AG09319 (cell line): ENCODE measurements at regions not wholly inside any gene's neighbourhood (a gene's known extent, or its start where the extent isn't known, plus 50 kb on each side); places are given as distances from the start of the nearest gene placed in this dataset.

Experiments
- DNase-seq: peaks from one replicate; pipeline ENCODE4 v3.0.0-alpha.2; 2010; ENCODE audit warnings: low read depth; ENCODE audit errors: extremely low read depth
- TF ChIP-seq, protein P1 (sequence below): IDR thresholded peaks from 2 replicates; pipeline ENCODE4 v1.5.1; 2011; ENCODE audit warnings: low read depth, mild to moderate bottlenecking, inconsistent platforms, low read length, moderate library complexity

- TF ChIP-seq, protein P1, sequence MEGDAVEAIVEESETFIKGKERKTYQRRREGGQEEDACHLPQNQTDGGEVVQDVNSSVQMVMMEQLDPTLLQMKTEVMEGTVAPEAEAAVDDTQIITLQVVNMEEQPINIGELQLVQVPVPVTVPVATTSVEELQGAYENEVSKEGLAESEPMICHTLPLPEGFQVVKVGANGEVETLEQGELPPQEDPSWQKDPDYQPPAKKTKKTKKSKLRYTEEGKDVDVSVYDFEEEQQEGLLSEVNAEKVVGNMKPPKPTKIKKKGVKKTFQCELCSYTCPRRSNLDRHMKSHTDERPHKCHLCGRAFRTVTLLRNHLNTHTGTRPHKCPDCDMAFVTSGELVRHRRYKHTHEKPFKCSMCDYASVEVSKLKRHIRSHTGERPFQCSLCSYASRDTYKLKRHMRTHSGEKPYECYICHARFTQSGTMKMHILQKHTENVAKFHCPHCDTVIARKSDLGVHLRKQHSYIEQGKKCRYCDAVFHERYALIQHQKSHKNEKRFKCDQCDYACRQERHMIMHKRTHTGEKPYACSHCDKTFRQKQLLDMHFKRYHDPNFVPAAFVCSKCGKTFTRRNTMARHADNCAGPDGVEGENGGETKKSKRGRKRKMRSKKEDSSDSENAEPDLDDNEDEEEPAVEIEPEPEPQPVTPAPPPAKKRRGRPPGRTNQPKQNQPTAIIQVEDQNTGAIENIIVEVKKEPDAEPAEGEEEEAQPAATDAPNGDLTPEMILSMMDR = no peak
Measured at GRCh38 chr20:60171313-60171712, 213.1 kb downstream of the CDH26 start.

DNA sequence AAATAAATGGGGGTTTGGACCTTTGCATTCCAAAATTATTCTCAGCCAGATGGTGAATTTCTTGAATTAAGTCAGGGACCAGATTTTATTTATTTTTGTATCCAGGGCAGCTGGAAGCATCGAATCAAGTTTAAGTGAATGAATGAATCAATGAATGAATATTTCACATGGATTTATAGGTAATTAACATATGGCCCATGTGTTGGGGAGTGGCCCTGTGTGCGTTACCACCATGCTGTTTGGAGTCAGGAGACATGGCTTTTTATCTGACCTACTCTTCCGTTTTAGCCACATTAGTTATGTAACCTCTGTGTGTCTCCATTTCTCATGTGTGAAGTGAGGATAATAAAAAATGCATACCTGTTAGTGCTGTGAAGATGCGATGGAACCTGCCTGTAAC, 213.5 kb downstream of the CDH26 start:
- TF ChIP-seq, protein P1 = no peak
- DNase-seq = no peak

More at GRCh38 chr20:60171313-60171712, 213.1 kb downstream of the CDH26 start:
- DNase-seq = no peak

DNA sequence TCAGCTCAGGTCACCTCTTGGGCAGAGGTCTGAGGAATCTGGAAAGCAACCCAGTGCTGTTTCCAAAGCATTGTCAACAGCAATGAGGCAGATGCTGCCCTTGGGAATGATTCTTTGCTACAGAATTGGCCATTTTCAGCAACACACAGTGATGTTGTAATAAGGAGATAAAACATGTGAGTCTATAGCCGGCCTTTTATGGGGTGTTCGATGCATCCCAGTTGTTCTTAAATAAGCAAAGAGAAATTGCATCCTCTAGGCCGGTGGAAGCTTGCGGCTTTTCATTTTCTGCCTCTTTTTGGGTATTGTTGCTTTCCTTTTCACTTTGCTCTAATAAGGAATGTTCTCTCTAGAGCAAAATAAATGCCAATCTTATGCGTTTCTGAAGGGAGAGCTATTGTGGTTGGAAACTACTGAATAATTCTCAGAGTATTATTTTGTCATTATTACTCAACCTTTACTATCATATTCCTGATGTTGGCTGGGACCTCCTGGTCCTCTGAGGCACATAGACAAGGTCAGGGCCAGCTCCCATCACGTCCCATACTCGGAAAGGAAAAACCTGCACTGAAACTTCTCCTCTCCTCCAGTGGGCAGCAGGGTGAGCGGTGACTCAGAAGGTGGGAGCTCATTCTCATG, 214.2 kb downstream of the CDH26 start:
- no peak for DNase-seq
- TF ChIP-seq, protein P1 = no peak

DNA sequence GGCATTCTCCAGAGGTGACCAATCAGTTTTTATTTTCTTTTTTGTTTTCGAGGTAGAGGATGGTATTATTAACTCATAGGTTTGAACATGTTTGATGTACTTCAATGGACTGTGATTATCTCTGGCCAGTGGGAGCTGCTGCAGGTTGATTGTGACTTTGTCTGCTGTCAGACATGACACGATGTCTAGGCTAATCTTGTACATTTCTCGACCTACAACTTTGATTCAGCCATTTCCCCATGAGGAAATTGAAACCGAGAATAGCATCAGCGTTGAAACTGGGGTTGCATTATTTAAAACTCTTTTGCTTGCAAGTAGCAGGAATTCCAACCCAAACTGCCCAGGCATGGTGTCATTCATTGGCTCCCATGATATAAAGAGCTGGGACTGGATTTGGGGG, 218.9 kb downstream of the CDH26 start:
- TF ChIP-seq, protein P1 = no peak
- no peak for DNase-seq

- TF ChIP-seq, protein P1 = no peak
- no peak for DNase-seq
Measured at GRCh38 chr20:60180986-60181385, 222.8 kb downstream of the CDH26 start.

DNA sequence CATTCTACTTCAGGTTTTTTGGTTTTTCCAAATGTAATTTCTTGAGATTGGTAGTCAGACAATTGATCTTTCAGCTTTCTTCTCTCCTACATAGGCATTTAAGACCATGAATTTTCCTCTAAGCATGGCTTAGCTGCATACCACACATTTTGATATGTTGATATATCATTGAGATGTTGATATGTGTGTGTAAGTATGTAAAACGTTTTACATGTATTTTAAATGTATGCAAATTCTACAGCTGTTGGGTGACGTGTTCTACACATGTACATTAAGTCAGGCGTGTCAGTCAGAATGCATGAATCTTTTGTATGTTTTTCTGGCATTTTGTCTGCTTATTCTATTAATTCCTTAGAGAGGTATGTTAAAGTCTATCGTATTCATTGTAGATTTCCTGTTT, 228.2 kb downstream of the CDH26 start:
- DNase-seq = no peak
- TF ChIP-seq, protein P1 = no peak

DNA sequence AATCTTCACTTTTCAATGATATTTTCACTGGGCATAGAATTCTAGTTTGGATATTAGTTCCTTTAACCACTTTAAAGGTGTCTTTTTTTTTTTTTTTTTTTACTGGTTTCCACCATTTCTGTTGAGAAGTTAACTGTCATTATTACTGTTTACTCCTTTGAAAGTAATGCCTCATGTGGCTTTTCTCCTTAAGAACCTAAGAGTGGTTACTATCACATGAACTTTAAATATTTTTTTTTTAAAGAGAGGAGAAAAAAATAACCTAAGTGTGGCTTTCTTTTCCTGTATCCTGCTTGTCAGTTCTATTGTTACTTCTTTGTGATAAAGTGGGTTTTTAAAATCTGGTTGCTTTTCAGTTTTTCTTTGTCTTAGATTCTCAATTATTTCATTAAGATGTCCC, 229.5 kb downstream of the CDH26 start:
- no peak for DNase-seq
- TF ChIP-seq, protein P1 = no peak
